ACHN (cell line): ENCODE measurements at regions not wholly inside any gene's neighbourhood (a gene's known extent, or its start where the extent isn't known, plus 50 kb on each side); places are given as distances from the start of the nearest gene placed in this dataset.

Source experiments
- DNase-seq: peaks from one replicate; pipeline ENCODE4 v3.0.0-alpha.2; 2015
- in situ Hi-C: cut with HindIII; loops from 2 replicates; pipeline ENCODE4 v1.10.0; 2017; ENCODE audit warnings: low sequenced_read_pairs, low pct_ligation_motif_present, low pct_unique_long_range_greater_than_20kb

DNA sequence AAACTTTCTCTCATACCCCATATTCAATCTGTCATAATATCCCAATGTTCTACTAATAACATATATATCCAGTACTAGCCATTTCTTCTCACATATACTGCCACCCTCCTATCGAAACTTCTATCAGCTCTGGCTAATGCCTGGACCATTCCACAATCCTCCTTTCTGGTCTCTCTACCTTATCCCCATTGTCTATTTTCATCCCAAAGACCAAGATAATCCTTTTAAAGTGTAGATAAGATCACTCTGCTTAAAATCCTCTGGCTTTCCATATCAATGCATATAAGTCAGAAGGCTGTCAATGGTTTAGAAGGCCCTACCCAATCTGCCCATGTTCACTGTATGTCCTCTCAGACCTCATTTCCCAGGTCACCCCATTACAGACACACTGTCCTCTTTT lies 229.6 kb downstream of the ZEB2 start:
- in situ Hi-C loops = no loop called here
- no peak for DNase-seq

DNA sequence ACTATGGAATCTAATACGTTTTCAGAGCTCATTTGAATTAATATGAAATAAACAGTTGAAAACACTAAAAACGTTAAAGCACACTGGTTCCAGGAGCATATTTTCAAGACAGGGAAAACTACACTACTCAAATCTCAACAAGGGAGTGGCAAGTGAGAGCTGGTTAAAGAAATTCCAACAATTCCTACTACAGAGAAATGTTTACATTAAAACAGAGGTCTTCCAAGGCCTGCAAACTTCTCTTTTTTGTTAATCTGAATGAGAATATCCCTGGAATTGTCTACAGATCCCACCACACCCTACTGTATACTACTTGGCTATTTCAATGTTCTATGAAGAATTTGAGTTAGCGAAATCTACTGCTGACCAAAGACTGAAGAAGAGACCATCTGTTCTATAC lies 231.5 kb downstream of the ZEB2 start:
- in situ Hi-C loops = no loop called here
- no peak for DNase-seq

DNA sequence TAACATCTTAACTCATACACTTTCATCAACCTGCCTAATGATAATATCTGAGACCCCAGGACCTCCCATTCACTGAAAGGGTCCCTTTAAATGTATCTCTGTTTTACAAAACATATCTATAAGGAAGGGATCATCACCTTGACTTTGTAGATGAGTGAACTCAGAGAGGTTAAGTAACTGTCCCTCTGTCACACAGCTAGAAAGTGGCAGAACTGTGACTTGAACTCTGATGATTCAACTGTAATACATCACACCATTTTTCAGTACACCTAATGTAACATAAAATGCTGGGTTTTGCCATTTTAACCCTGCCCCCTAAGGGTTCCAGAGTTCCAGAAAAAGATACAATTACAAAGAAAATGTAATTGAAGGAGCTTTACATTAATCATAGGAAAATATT lies 234.6 kb downstream of the ZEB2 start:
- in situ Hi-C loops = no loop called here
- no peak for DNase-seq

- no peak for DNase-seq
- in situ Hi-C loops = no loop called here
Measured at GRCh38 chr2:144281476-144281875, 238.4 kb downstream of the ZEB2 start.

- DNase-seq = no peak
- in situ Hi-C loops = no loop called here
Measured at GRCh38 chr2:144280009-144280408, 239.9 kb downstream of the ZEB2 start.

DNA sequence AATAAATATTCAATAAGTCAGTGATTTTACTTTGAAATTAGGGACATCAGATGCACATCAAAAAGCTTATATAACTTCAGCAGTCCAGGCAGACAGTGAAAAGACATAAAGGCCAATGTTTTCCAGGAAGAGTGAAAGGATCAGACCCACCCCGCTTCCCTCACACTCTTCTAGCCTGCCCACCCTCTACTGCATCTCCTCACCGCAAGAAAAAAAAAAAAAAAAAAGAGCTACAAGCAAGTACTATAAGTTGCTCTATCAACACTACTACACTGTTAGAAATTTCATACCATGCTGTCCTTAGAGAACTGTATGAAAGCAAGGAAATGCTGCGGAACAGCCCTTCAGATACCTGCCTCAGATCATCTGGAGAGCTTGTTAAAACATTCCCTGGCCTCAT lies 240.8 kb downstream of the ZEB2 start:
- no peak for DNase-seq
- in situ Hi-C loops = no loop called here

GRCh38 chr2:144277622-144278354 lies 242.1 kb downstream of the ZEB2 start:
- no peak for DNase-seq
- in situ Hi-C loops = no loop called here

GRCh38 chr2:144275340-144275739 lies 244.6 kb downstream of the ZEB2 start:
- no peak for DNase-seq
- in situ Hi-C loops = no loop called here

DNA sequence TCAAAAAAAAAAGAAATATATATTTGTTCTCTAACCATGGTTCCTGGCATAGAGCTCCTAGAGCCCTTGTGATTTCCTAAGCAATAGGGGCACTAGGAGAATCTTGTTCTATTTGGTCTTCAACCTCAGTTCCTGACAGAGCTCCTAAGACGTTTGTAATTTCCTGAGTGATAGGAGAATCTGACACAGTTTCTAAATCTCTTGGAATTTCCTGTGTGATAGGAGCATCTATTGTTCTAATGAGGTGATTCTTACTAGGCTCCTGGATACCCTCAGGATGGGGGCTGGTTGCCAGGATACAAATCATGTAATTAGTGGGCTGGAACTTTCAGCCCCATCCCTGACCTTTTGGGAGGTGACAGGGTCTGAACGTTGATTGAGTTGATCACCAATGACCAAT lies 245.8 kb downstream of the ZEB2 start:
- no peak for DNase-seq
- in situ Hi-C loops = no loop called here

- in situ Hi-C loops = no loop called here
- DNase-seq = no peak
Measured at GRCh38 chr2:144270951-144271350, 249.0 kb downstream of the ZEB2 start.

DNA sequence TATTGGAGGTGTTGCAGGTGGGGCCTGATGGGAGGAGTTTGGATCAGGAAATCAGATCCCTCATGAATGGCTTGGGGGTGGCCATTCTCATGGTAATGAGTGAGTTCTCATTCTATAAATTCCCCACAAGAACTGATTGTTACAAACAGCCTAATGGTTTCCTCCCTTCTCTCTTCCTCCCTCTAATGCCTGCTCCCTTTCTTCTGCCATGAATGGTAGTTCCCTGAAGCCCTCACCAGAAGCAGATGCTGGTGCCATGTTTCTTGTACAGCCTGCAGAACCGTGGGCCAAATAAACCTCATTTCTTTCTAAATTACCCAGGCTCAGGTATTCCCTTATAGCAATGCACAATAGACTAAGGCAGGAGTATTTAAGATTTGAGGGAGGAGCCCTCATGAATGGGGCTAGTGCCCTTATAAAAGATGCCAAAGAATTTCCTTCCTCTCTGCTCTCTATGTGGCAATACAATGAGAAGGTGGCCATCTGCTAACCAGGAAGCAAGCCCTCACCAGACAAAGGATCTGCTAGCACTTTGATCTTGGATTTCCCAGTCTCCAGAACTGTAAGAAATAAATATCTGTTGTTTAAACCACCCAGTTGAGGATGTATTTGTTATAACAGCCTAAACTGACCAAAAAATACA lies 251.8 kb downstream of the ZEB2 start:
- in situ Hi-C loops = no loop called here
- DNase-seq = no peak

GRCh38 chr2:144267239-144267638 lies 252.7 kb downstream of the ZEB2 start:
- in situ Hi-C loops = no loop called here
- no peak for DNase-seq

- no peak for DNase-seq
- in situ Hi-C loops = no loop called here
Measured at GRCh38 chr2:144265654-144266053, 254.3 kb downstream of the ZEB2 start.

- in situ Hi-C loops = no loop called here
- no peak for DNase-seq
Measured at GRCh38 chr2:144261966-144262365, 258.0 kb downstream of the ZEB2 start.

- no peak for DNase-seq
- in situ Hi-C loops = no loop called here
Measured at GRCh38 chr2:144261336-144261735, 258.6 kb downstream of the ZEB2 start.

DNA sequence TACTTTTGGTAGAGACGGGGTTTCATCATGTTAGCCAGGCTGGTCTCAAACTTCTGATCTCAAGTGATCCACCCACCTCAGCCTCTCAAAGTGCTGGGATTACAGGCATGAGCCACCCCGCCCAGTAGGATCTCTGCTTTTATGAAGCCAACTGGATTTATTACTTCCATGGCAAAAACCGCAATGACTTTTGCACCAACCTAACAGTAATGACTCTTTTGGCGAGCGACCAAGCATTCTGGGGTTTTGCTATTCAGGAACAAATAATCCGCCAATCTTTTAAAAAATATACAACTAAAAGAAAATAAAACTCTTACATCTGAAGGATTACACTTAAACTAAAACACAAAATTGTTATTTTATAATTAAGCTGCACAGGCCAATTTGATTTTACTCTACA lies 260.6 kb downstream of the ZEB2 start:
- no peak for DNase-seq
- in situ Hi-C loops = no loop called here

- in situ Hi-C loops = no loop called here
- no peak for DNase-seq
Measured at GRCh38 chr2:144258154-144258553, 261.8 kb downstream of the ZEB2 start.

DNA sequence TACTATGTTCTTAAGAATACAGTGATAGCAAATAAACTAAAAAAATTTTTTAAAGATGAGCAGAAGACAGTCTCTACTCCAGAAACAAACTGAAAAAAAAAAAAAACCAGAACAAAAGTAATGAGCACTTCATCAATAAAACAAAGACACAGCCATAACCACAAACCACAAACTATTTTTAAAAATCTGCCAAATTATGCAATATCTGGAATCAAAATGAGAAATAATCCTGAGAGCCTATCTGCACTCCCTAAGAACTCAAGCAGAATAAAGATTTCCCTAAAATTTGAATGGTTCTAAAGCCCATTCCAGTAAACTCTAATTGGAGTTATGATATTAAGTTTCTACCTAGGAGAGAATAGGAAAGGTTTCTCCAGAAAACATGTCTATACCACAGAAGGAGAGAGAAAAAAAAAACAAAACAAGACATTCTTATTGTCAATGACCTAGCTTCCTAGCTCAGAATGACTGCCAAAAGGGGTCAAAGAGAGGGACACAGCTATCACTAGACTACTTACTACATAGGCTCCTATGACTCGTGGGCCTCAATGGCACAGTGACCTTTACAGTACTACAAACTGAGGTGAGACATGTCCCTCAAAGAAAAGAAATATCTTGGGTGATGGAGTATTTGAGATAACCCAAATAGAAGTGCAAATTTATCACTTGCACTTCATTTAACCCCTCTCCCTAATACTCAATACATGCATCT lies 262.8 kb downstream of the ZEB2 start:
- in situ Hi-C loops = no loop called here
- DNase-seq = no peak

DNA sequence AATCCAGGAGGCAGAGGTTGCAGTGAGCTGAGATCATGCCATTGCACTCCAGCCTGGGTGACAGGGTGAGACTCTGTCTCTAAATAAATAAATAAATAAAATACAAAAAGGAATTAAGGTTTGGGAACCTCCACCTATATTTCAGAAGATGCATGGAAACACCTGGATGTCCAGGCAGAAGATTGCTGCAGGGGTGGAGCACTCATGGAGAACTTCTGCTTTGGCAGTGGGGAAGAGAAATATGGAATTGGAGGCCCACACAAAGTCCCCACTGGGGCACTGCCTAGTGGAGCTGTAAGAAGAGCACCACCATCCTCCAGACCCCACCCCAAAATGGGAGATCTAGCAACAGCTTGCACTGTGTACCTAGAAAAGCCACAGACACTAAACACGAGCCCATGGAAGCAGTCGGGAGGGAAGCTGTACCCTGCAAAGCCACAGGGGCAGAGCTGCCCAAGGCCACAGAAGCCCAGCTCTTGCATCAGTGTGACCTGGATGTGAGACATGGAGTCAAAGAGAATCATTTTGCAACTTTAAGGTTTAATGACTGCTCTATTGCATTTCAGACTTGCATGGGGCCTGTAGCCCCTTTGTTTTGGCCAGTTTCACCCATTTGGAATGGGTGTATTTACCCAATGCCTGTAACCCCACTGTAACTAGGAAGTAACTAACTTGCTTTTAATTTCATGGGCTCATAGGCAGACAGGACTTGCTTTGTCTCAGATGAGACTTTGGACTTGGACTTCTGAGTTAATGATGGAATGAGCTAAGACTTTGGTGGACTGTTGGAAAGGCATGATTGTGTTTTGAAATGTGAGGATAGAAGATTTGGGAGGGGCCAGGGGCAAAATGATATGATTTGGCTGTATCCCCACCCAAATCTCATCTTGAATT lies 265.3 kb downstream of the ZEB2 start:
- DNase-seq = no peak
- in situ Hi-C loops = no loop called here
